Subcutaneous abdominal adipose tissue (tissue), 5 donors: ENCODE measurements at regions not wholly inside any gene's neighbourhood (a gene's known extent, or its start where the extent isn't known, plus 50 kb on each side); places are given as distances from the start of the nearest gene placed in this dataset.

Experiments used
- H3K27ac ChIP-seq: one replicate; pipeline ENCODE4 v1.7.0; 2013; ENCODE audit warnings: low read depth, mild to moderate bottlenecking, inconsistent platforms, low read length, moderate library complexity
- H3K27me3 ChIP-seq, 5 donors: one replicate each; pipeline ENCODE4 v1.7.0; 2013; ENCODE audit warnings: low read length in 5 of 5, inconsistent platforms in 1 of 5; ENCODE audit not compliant: control insufficient read depth in 5 of 5, insufficient read depth in 4 of 5
- H3K36me3 ChIP-seq, 5 donors: one replicate each; pipeline ENCODE4 v1.7.0; 2013; ENCODE audit warnings: low read length in 5 of 5; ENCODE audit not compliant: control insufficient read depth in 5 of 5, insufficient read depth in 5 of 5
- H3K4me1 ChIP-seq, 5 donors: one replicate each; pipeline ENCODE4 v1.7.0; 2013; ENCODE audit warnings: low read length in 5 of 5, mild to moderate bottlenecking in 3 of 5, moderate library complexity in 1 of 5; ENCODE audit not compliant: control insufficient read depth in 5 of 5, insufficient read depth in 5 of 5
- H3K4me3 ChIP-seq, 5 donors: one replicate each; pipeline ENCODE4 v1.7.0; 2013; ENCODE audit warnings: low read length in 5 of 5, low read depth in 1 of 5
- H3K9ac ChIP-seq, 5 donors: one replicate each; pipeline ENCODE4 v1.7.0; 2013; ENCODE audit warnings: low read length in 5 of 5, mild to moderate bottlenecking in 4 of 5, moderate library complexity in 3 of 5
- H3K9me3 ChIP-seq, 5 donors: one replicate each; pipeline ENCODE4 v1.7.0; 2013; ENCODE audit warnings: low read length in 5 of 5; ENCODE audit not compliant: control insufficient read depth in 5 of 5
- donor health status: healthy.
- donor health status: healthy.
- donor health status: healthy.
- donor health status: healthy.
- donor health status: healthy.

- Histone ChIP-seq H3K27me3 (no peaks in the 10 kb centered on the region), H3K9me3 (no peaks in the 10 kb centered on the region), H3K4me1 (no peaks in the 10 kb centered on the region), H3K4me3 (no peak overlapping the region), H3K9ac (no peak overlapping the region), H3K36me3 (no peaks in the 10 kb centered on the region), H3K27ac (no peak overlapping the region)
These were observed 1962.4 kb upstream of the TENM3 start for GRCh38 chr4:180280726-180281297.

DNA sequence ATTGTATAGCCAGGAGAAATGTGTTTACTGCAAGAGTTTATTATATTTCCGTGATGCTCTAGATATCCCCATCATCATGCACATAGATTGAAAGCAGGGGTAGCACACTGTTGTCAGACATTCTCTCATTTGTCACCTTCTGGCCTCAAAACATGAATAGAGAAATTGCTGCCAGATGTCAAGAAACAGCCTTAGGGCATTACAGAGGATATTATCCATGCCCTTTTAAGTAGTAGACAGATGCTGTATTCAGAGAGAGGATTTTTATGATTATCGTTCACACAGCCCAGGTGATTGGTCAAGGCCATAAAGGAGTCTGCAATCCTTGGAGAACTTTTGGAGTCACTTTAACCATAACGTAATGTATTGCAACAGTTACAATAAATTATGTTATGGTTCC, 1961.5 kb upstream of the TENM3 start:
- Histone ChIP-seq H3K27me3 (no peaks in the 10 kb centered on the region), H3K9ac (no peak overlapping the region), H3K4me3 (no peak overlapping the region), H3K27ac (no peak overlapping the region), H3K4me1 (no peaks in the 10 kb centered on the region), H3K36me3 (no peaks in the 10 kb centered on the region), H3K9me3 (no peaks in the 10 kb centered on the region)

- no peak overlapping the region for H3K27ac ChIP-seq
- no peak overlapping the region for H3K4me3 ChIP-seq
- no peak overlapping the region for H3K9ac ChIP-seq
- no peaks in the 10 kb centered on the region for H3K9me3 ChIP-seq
- no peaks in the 10 kb centered on the region for H3K36me3 ChIP-seq
- no peaks in the 10 kb centered on the region for H3K4me1 ChIP-seq
- H3K27me3 ChIP-seq, result no peaks in the 10 kb centered on the region
These were observed 1958.9 kb upstream of the TENM3 start for GRCh38 chr4:180284267-180284666.

GRCh38 chr4:180285796-180286195, 1957.4 kb upstream of the TENM3 start:
- Histone ChIP-seq H3K36me3 (no peaks in the 10 kb centered on the region), H3K27me3 (no peaks in the 10 kb centered on the region), H3K9me3 (no peaks in the 10 kb centered on the region), H3K4me1 (no peaks in the 10 kb centered on the region), H3K4me3 (no peak overlapping the region), H3K27ac (no peak overlapping the region), H3K9ac (no peak overlapping the region)

DNA sequence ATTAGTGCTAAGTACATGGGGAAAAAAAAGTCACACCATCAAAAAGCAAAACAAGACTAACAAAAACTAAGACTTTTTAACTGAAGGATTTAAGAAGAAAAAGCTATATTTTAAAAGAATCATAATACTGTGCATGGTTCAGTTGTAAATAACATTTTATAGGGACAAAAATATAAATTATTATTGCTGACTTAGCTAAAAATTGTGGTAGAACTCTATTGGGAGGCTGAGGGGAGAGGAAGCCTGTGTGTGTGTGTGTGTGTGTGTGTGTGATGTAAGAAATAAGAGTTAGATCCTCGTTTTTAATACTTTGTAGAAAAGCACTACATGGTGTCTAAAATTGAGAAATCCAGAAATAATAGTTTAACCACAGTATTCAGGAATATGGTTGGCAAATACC, 1950.9 kb upstream of the TENM3 start:
- Histone ChIP-seq H3K9me3 (no peaks in the 10 kb centered on the region), H3K36me3 (no peaks in the 10 kb centered on the region), H3K9ac (no peak overlapping the region), H3K27ac (no peak overlapping the region), H3K4me3 (no peak overlapping the region), H3K27me3 (no peaks in the 10 kb centered on the region), H3K4me1 (no peaks in the 10 kb centered on the region)

DNA sequence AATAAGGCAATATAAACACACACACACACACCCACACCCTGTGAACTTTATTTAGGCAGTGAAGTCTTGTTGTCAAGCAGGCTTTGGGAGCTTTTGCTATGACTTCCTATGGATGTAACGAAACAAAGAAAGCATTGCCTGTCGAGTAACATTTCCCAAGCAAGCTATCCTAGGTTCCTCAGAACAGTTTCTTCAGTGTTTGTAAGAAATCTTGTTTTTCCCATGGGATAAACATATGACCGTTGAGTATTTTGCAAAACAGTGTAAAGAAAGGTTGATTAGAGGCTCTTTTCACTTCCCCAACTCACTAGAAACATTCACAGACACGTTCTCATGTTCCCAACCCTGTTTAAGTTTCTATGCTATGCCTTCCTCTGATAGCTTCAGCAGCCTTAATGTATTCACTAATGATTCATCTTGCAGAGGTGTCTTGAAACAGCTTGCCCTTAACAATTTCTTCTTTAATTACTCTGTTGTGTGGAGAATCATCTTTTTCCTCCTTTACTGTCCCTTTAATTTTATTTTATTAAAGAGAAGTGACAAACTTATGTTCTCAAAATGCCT, 1947.1 kb upstream of the TENM3 start:
- no peaks in the 10 kb centered on the region for H3K9me3 ChIP-seq
- H3K36me3 ChIP-seq, result no peaks in the 10 kb centered on the region
- H3K27me3 ChIP-seq, result no peaks in the 10 kb centered on the region

GRCh38 chr4:180304321-180304720, 1938.9 kb upstream of the TENM3 start:
- H3K4me3 ChIP-seq, result no peak overlapping the region
- H3K9ac ChIP-seq, result no peak overlapping the region
- no peaks in the 10 kb centered on the region for H3K9me3 ChIP-seq
- H3K27me3 ChIP-seq, result no peaks in the 10 kb centered on the region
- no peaks in the 10 kb centered on the region for H3K4me1 ChIP-seq
- H3K36me3 ChIP-seq, result no peaks in the 10 kb centered on the region
- no peak overlapping the region for H3K27ac ChIP-seq

More for the DNA sequence above, 1947.1 kb upstream of the TENM3 start:
- H3K9ac ChIP-seq, result no peak overlapping the region
- H3K4me3 ChIP-seq, result no peak overlapping the region
- no peaks in the 10 kb centered on the region for H3K4me1 ChIP-seq
- H3K27ac ChIP-seq, result no peak overlapping the region

- H3K27me3 ChIP-seq, result no peaks in the 10 kb centered on the region
- H3K36me3 ChIP-seq, result no peaks in the 10 kb centered on the region
- H3K4me3 ChIP-seq, result no peak overlapping the region
- H3K4me1 ChIP-seq, result no peaks in the 10 kb centered on the region
- no peaks in the 10 kb centered on the region for H3K9me3 ChIP-seq
- H3K27ac ChIP-seq, result no peak overlapping the region
- H3K9ac ChIP-seq, result no peak overlapping the region
These were observed 1932.6 kb upstream of the TENM3 start for GRCh38 chr4:180310616-180311015.

DNA sequence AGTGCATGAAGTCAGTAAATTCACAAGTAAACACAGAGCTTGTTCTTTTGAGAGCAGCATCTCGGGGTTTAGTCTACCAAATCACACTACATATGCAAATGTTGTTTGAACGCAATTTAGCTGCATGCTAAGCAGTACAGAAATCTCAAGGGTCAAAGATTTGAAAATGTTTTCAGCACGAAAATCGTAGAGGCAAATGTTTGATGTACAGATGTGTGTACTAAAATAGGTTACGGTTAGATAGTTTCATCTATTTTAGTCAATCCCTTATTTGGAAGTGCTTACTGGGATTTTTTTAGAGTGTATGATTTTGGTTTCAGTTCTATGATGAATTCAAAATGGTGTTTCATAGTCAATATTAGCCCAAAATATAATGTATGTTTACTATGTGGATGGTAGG, 1928.2 kb upstream of the TENM3 start:
- Histone ChIP-seq H3K4me1 (no peaks in the 10 kb centered on the region), H3K9me3 (no peaks in the 10 kb centered on the region), H3K4me3 (no peak overlapping the region), H3K27ac (no peak overlapping the region), H3K27me3 (no peaks in the 10 kb centered on the region), H3K36me3 (no peaks in the 10 kb centered on the region), H3K9ac (no peak overlapping the region)

- Histone ChIP-seq H3K9me3 (no peaks in the 10 kb centered on the region), H3K27ac (no peak overlapping the region), H3K4me3 (no peak overlapping the region), H3K36me3 (no peaks in the 10 kb centered on the region), H3K27me3 (no peaks in the 10 kb centered on the region), H3K9ac (no peak overlapping the region), H3K4me1 (no peaks in the 10 kb centered on the region)
These were observed 1912.7 kb upstream of the TENM3 start for GRCh38 chr4:180330521-180330920.
